HepG2 (cell line): ENCODE measurements at regions not wholly inside any gene's neighbourhood (a gene's known extent, or its start where the extent isn't known, plus 50 kb on each side); places are given as distances from the start of the nearest gene placed in this dataset.

ENCODE experiments used
- ATAC-seq: fragments of 200-7000 bp; cut with Tn5 transposase; 3 replicates; pipeline ENCODE4 v1.9.1; 2020; ENCODE audit warnings: mild to moderate bottlenecking, moderate library complexity
- BruUV-seq: library from RNA; stranded (reverse); fragments of 400-500 nt; replicated peaks from 2 replicates; lab custom pipeline; 2021; lab: Mats Ljungman, UMichigan
- CTCF ChIA-PET: fragments of 300-600 bp; formaldehyde crosslinking; extraction: SDS; loops from one replicate; lab custom pipeline; 2021; ENCODE audit warnings: low total read pairs, inconsistent platforms, low intra/inter-chr PET ratio; lab: Yijun Ruan, JAX
- POLR2A ChIA-PET: fragments of 350-600 bp; sonication (Branson Sonifier 250); formaldehyde crosslinking; loops from one replicate; lab custom pipeline; 2020; ENCODE audit warnings: antibody characterized with exemption, inconsistent platforms; lab: Yijun Ruan, JAX
- DNase-seq: peaks from one replicate; pipeline ENCODE4 v3.0.0-alpha.2; 2015; ENCODE audit warnings: low spot score
- FAIRE-seq: peaks from 3 replicates; lab custom pipeline; 2011; peaks lifted over from hg19 to GRCh38; lab: Jason Lieb, UNC
- H2AFZ ChIP-seq: one replicate; pipeline ENCODE4 v1.6.1; 2011; ENCODE audit warnings: low read length, inconsistent platforms
- H3K27ac ChIP-seq: fragments of 300-600 bp; 3 replicates; pipeline ENCODE4 v1.8.0; 2011; ENCODE audit warnings: mixed run types, mild to moderate bottlenecking, mixed read lengths, low read length, inconsistent platforms; ENCODE audit not compliant: insufficient read depth; ENCODE audit errors: extremely low read length
- H3K27me3 ChIP-seq, 2 experiments: fragments of 200-600 bp in 1 of 2; 2 replicates in 1 of 2; 3 replicates in 1 of 2; pipeline versions ENCODE4 v1.6.0 to v1.8.0; 2011; ENCODE audit warnings: low read length in 2 of 2, mild to moderate bottlenecking in 2 of 2, moderate library complexity in 2 of 2, inconsistent platforms in 1 of 2; ENCODE audit not compliant: insufficient read depth in 2 of 2, control insufficient read depth in 1 of 2
- H3K36me3 ChIP-seq, 2 experiments: fragments of 200-600 bp in 1 of 2; replicated peaks in 1 of 2; 2 replicates in 1 of 2; 3 replicates in 1 of 2; pipeline versions ENCODE4 v1.5.1 to v1.8.0; 2011; ENCODE audit warnings: low read length in 2 of 2, inconsistent platforms in 1 of 2; ENCODE audit not compliant: insufficient read depth in 2 of 2, control insufficient read depth in 1 of 2
- H3K4me1 ChIP-seq: 2 replicates; pipeline ENCODE4 v1.5.1; 2012; ENCODE audit warnings: low read length, inconsistent platforms; ENCODE audit not compliant: insufficient read depth
- H3K4me2 ChIP-seq: 2 replicates; pipeline ENCODE4 v1.6.0; 2011; ENCODE audit warnings: low read depth, low read length, inconsistent platforms
- H3K4me3 ChIP-seq, 3 experiments: fragments of 200-600 bp in 1 of 3; sonication (generic), shearing (Covaris generic) in 1 of 3; replicated peaks in 1 of 3; 2 replicates each; pipeline ENCODE4 v1.5.1; 2011 to 2016; ENCODE audit warnings: low read length in 3 of 3, inconsistent platforms in 2 of 3, low read depth in 2 of 3, mild to moderate bottlenecking in 2 of 3, control low read depth in 1 of 3, mixed read lengths in 1 of 3; ENCODE audit not compliant: insufficient read depth in 1 of 3
- H3K79me2 ChIP-seq: one replicate; pipeline ENCODE4 v1.6.1; 2011; ENCODE audit warnings: low read length, inconsistent platforms; ENCODE audit not compliant: insufficient read depth
- H3K9ac ChIP-seq: 2 replicates; pipeline ENCODE4 v1.6.0; 2011; ENCODE audit warnings: mild to moderate bottlenecking, low read depth, low read length, inconsistent platforms; ENCODE audit not compliant: insufficient read depth
- H3K9me3 ChIP-seq: 2 replicates; pipeline ENCODE4 v1.5.1; 2012; ENCODE audit warnings: mild to moderate bottlenecking, low read length
- H4K20me1 ChIP-seq: 2 replicates; pipeline ENCODE4 v1.6.0; 2011; ENCODE audit warnings: inconsistent platforms, mild to moderate bottlenecking, low read length, moderate library complexity; ENCODE audit not compliant: insufficient read depth
- GABPB1 ChIP-seq: IDR thresholded peaks from 2 replicates; pipeline ENCODE4 v1.6.1; 2016; ENCODE audit warnings: mild to moderate bottlenecking, missing genetic modification reagents, moderate library complexity, missing compliant biosample characterization
- POLR2AphosphoS2 ChIP-seq: IDR thresholded peaks from 2 replicates; pipeline ENCODE4 v1.6.1; 2011; ENCODE audit warnings: low read depth, low read length, improper control_type of control experiment
- RAD51 ChIP-seq: fragments of 450-650 bp; IDR thresholded peaks from 2 replicates; pipeline ENCODE4 v1.6.1; 2016; ENCODE audit warnings: borderline replicate concordance
- RARA ChIP-seq: IDR thresholded peaks from 2 replicates; pipeline ENCODE4 v1.6.1; 2016; ENCODE audit warnings: missing genetic modification reagents, missing compliant biosample characterization
- SRSF9 ChIP-seq: fragments of 200-400 bp; formaldehyde crosslinking; IDR thresholded peaks from 2 replicates; pipeline ENCODE4 v1.6.1; 2018; ENCODE audit warnings: borderline replicate concordance, mild to moderate bottlenecking, low read depth, low read length; ENCODE audit not compliant: insufficient read depth, poor library complexity, severe bottlenecking
- TIGD3 ChIP-seq: sonication (generic); formaldehyde crosslinking; IDR thresholded peaks from 2 replicates; pipeline ENCODE4 v1.5.1; 2020; ENCODE audit warnings: mild to moderate bottlenecking, missing genetic modification reagents, borderline replicate concordance
- ZBTB37 ChIP-seq: sonication (generic); formaldehyde crosslinking; IDR thresholded peaks from 2 replicates; pipeline ENCODE4 v1.4.0; 2020; ENCODE audit warnings: mild to moderate bottlenecking, missing genetic modification reagents
- ZNF841 ChIP-seq: sonication (generic); formaldehyde crosslinking; IDR thresholded peaks from 2 replicates; pipeline ENCODE4 v1.8.1; 2023; ENCODE audit warnings: missing genetic modification reagents, borderline replicate concordance
- WGBS: methylation state at CpG from one replicate; pipeline ENCODE4 v1.1.6; 2017; ENCODE audit warnings: low lambda C conversion rate; 5-methylcytosine and 5-hydroxymethylcytosine counted together
- in situ Hi-C: cut with HindIII; loops from 2 replicates; pipeline ENCODE4 v1.10.0; 2017; ENCODE audit warnings: low pct_unique_long_range_greater_than_20kb; ENCODE audit not compliant: extremely low pct_ligation_motif_present
- intact Hi-C: fragments of 100-400 bp; cut with micrococcal nuclease; formaldehyde crosslinking; loops from one replicate; pipeline ENCODE4 v1.10.0; 2022; ENCODE audit not compliant: unreplicated experiment

- intact Hi-C loops, result no loop called here
- no TSS peak for BruUV-seq
Measured at GRCh38 chr6:21986703-21987102, 310.1 kb downstream of the PRL start.

DNA sequence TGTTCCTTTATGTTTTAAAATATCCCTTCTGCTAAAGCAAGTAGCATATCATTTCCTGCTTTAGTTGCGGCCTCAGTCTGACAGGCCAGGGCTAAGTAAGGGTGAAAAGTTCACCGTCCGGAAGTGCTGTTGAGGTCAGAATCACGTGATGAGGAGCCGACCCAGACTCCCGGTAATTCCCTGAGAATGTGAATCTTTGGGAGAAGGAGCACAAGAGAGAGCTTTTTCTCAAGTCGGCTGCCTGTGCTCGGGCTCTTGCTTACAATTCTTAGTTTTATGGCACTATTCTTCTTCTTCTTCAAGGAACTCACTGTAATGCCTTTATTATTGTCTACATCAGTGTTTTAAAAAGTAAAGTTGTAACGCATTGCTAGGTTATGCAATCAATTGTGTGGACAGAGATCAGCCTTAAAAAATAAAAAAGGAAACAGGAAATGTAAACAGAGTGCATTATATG, 309.3 kb downstream of the PRL start:
- POLR2A ChIA-PET, result no interaction called here
- H4K20me1 ChIP-seq, result no peaks in the 10 kb centered on the region
- H3K36me3 ChIP-seq, result no peaks in the 10 kb centered on the region
- no peak overlapping the region for H3K4me2 ChIP-seq
- no TSS peak for BruUV-seq
- peak; percentile 62; the same call in 1 of the 2 replicates for TF ChIP-seq GABPB1 (CRISPR knock-in tag)
- no peak for TF ChIP-seq ZNF841 (CRISPR knock-in tag)
- no peak for TF ChIP-seq TIGD3 (CRISPR knock-in tag)
- peak; percentile 89 for TF ChIP-seq RARA (CRISPR knock-in tag)
- TF ChIP-seq RAD51, result peak; percentile 9; the same call in 1 of the 2 replicates
- TF ChIP-seq ZBTB37 (CRISPR knock-in tag), result no peak
- 17% methylated on average over 9 of the region's 9 CpGs for WGBS
- no peak overlapping the region for H3K27ac ChIP-seq
- no peak overlapping the region for H3K9ac ChIP-seq
- H2AFZ ChIP-seq, result no peak overlapping the region
- H3K4me3 ChIP-seq, result no peak overlapping the region
- DNase-seq (peak; percentile 5), ATAC-seq (no peak), FAIRE-seq (no peak)
- CTCF ChIA-PET, result no interaction called here
- no peaks in the 10 kb centered on the region for H3K9me3 ChIP-seq
- no peaks in the 10 kb centered on the region for H3K27me3 ChIP-seq
- no peaks in the 10 kb centered on the region for H3K4me1 ChIP-seq
- no peaks in the 10 kb centered on the region for H3K79me2 ChIP-seq
- in situ Hi-C loops (no loop called here), intact Hi-C loops (no loop called here)

More at GRCh38 chr6:21986703-21987102, 310.1 kb downstream of the PRL start:
- WGBS, result 68% methylated on average over 6 of the region's 6 CpGs
- H3K36me3 ChIP-seq, result no peaks in the 10 kb centered on the region
- no peak overlapping the region for H3K4me3 ChIP-seq
- DNase-seq (no peak), FAIRE-seq (no peak), ATAC-seq (no peak)
- ChIA-PET CTCF (no interaction called here), POLR2A (no interaction called here)
- no peak overlapping the region for H3K4me2 ChIP-seq
- H3K27ac ChIP-seq, result no peak overlapping the region
- no peaks in the 10 kb centered on the region for H4K20me1 ChIP-seq
- no peaks in the 10 kb centered on the region for H3K27me3 ChIP-seq
- in situ Hi-C loops, result no loop called here
- H3K9ac ChIP-seq, result no peak overlapping the region
- no peaks in the 10 kb centered on the region for H3K79me2 ChIP-seq
- H3K9me3 ChIP-seq, result no peaks in the 10 kb centered on the region
- no peaks in the 10 kb centered on the region for H3K4me1 ChIP-seq
- TF ChIP-seq POLR2AphosphoS2 (no peak), SRSF9 (no peak)
- H2AFZ ChIP-seq, result no peak overlapping the region
